ENCODE measurements at regions not wholly inside any gene's neighbourhood (a gene's known extent, or its start where the extent isn't known, plus 50 kb on each side); places are given as distances from the start of the nearest gene placed in this dataset.
"Not testable (repeated sequence)": the region's sequence is repeated elsewhere in the genome, so short reads cannot be mapped to it uniquely, and the experiment has no call there.

GRCh38 chr6:56739836-56740815, 97.4 kb upstream of the DST start:
- DNase-seq, result no peak

- no peak for DNase-seq
Observed at GRCh38 chr6:56736804-56737203, 94.1 kb upstream of the DST start.

DNA sequence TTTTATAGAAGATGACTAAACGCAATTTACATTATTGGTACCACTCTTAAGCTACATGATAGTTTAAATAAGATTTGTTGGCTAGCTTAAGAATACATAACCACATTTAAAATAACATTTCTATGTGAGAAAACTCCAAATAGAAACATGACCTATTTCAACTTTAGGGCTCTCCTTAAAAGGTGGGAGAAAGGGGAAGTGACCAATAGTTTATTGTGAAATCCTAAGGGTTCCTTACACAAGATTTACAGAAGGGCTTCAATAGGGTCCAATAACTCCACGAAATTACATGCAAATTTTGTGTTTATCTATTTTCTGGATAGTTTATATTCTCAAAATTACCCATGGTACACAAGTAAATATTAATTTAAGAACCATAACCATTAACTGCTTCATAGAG, 91.6 kb upstream of the DST start:
- DNase-seq, result no peak

DNA sequence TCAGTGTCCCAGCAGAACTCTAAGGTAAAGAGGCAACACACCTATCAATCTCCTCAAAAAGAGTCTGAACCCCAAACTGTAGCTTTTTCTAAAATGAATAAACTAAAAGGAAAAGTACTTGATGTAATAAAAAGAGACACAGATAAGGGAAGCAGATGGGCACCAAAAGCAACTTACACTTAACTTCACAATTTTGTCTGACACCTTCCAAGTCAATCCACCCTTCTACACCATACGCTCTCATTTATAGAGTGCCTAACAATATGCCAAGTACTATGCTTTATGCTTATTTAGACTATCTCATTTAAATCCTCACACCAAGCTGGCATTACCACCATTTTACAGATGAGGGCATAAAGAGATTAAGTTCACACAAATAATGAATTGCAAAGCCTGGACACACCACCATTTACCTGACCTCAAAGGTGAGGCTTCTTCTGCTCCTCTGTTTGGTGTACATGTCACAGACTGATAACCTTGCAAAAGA, 90.6 kb upstream of the DST start:
- no peak for DNase-seq

GRCh38 chr6:56732517-56732916, 89.8 kb upstream of the DST start:
- no peak for DNase-seq

GRCh38 chr6:56730663-56731529, 88.2 kb upstream of the DST start:
- DNase-seq, result no peak

DNA sequence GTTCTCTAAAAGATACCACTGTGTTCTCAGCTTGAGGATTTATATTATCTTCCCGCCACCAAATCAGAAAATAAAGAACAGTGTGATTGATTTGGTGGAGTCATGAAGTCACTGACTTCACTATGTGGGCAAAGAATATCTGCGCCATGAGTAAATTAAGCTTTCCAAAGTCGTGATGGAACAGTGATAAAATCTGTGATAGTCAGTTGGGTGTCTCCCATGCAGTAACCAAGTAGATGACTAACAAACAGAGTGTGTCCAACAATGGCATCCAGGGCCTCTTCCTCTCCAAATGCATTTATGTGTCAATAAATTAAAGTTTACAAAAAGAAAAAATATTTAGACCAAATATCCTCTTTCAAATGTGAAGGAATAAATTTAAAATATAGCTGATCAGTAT, 87.0 kb upstream of the DST start:
- no peak for DNase-seq

DNA sequence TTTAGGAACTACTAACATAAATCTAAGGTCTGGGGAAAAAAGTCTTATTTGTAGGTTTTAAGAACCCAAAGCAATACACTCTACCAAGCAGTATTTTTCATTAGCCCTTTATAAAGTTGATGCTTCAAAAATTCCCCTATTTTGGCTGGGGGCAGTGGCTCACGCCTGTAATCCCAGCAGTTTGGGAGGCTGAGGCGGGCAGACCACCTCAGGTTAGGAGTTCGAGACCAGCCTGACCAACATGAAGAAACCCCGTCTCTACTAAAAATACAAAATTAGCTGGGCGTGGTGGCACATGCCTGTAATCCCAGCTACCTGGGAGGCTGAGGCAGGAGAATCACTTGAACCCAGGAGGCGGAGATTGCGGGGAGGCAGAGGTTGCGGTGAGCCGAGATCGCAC, 86.5 kb upstream of the DST start:
- not testable (repeated sequence) for DNase-seq

DNA sequence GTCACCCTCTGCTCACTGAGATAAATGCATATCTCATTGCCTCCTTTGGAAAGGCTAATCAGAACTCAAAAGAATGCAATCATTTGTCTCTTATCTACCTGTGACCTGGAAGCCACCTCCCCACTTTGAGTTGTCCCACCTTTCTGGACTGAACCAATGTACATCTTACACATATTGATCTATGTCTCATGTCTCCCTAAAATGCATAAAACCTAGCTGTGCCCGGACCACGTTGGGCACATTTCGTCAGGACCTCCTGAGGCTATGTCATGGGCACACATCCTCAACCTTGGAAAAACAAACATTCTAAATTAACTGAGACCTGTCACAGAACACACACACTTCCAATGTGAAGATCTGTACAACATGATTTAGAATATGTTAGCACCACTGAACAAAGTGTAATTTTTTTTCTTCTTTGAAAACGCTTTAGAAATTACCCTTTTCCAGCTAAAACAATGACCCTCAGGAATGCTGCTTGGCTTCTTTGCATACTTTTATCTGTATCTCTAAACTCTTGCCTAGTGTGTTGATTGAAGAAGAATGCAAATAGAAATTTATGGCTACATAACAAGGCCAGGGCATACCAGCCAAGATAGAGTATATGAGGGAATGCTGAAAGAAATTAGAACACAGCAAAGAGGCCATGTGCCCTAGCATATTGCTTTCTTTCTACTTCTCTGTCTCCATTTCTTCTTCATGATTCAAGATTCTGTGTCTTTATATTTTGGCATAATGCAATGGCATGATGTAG, 84.6 kb upstream of the DST start:
- DNase-seq, result no peak

DNA sequence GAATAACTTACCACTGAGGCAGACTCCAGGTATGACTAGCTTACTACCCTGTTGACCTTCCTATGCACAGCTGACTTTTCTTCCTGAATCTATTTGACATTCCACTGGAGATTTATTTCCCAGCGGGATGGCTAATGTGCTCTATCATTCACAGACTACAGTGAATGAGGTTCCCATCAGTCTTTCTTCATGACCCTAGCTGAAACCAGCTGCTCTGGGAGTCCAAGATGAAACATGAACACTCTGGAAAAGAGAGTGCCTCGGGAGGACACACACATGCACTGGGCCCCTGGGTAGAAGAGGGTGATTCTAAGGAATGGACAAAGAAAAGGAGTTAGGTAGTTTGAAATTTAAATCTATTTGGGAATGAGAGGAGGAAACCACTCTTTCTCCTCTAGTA, 82.6 kb upstream of the DST start:
- DNase-seq, result no peak

DNA sequence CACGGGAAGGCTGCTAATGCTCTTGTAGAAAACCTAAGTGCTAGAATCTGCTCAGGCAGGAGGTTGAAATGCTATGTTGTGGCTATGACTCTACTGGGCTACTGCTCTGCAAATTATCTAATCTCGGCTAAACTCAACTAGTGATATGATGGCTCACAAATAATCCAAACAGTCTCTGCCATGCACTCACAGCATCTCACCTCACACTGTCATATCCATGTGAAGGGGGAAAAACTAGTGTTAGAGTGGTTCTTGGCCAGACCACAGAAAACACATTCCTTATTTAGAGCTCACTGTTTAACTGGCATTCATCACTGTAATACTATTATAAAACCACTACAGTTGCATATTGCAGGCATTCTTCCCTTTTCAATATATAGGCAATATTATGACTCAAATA, 81.8 kb upstream of the DST start:
- no peak for DNase-seq

GRCh38 chr6:56720882-56721281, 78.2 kb upstream of the DST start:
- no peak for DNase-seq

GRCh38 chr6:56720202-56720601, 77.5 kb upstream of the DST start:
- not testable (repeated sequence) for DNase-seq

GRCh38 chr6:56719315-56720058, 76.8 kb upstream of the DST start:
- DNase-seq, result not testable (repeated sequence)

DNA sequence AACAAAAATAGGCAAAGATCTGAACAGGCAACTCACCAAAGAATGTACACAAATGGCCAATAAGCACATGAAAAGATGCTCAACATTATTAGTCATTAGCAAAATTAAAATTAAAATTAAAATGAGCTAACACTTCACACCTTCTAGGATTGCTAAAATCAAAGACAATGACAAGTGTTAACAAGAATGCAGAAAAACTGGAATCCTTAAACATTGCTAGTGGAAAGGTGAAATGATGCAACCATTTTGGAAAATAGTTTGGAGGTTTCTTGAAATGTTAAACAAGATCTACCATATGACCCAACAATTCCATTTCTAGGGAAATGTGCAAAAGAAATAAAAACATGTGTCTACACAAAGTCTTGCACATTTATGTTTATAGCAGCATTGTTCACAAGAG, 75.5 kb upstream of the DST start:
- no peak for DNase-seq

DNA sequence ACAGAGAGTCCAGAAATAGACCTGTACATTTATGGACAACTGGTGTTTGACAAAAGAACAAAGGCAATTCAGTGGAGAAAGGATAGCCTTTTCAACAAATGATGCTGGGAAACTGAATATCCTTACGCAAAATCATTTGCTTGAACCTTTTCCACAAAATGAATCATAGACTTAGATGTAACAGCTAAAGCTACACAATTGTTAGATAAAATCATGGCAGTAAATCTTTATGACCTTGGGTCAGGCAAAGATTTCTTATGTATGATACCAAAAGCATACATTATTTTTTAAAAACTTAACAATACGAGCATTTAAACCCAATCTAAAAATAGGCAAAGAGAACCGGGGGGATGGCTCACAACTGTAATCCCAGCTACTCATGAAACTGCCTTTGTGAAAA, 73.5 kb upstream of the DST start:
- no peak for DNase-seq

DNA sequence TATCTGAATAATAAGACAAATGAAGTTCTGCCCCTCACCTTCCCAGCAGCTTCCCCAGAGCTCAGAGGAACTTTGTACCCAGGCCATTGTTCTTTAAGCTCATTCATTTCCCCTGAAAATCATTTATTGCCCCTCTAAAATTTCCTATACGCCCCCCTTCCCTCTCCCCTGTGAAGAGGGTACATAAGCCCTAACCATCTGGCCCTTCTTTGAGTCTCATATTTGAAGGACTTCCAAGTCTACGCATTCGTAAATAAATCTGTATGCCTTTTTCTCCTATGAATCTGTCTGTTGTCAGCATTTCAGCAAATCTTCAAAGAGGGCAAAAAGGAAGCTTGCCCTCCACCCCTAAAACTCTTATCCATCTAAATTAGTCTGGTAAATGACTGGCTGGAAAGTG, 73.1 kb upstream of the DST start:
- DNase-seq, result no peak

- DNase-seq, result no peak
Observed at GRCh38 chr6:56714982-56715456, 72.3 kb upstream of the DST start.

GRCh38 chr6:56714273-56714672, 71.6 kb upstream of the DST start:
- DNase-seq, result no peak

DNA sequence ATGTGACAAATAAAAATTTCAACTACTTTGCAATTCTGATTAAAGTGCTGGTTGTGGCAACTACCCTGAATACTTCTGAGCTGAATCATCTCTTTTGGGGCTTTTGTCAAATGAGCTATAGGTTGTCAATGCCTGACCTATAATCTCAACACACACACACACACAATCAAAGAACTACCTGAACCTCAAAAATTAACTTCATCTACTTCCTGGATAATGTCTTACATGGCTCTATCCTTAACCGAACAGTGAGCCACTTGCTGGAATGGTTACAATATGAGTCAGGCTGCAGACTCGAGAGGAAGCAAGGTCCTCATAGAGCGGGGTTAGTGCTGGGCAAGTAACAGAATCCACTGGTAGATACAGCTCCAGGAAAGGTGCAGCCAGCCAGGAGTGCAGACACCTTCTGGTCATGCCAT, 70.6 kb upstream of the DST start:
- no peak for DNase-seq

GRCh38 chr6:56710967-56711366, 68.3 kb upstream of the DST start:
- DNase-seq, result no peak

GRCh38 chr6:56709650-56710049, 67.0 kb upstream of the DST start:
- no peak for DNase-seq
